Fibroblast of gingiva (primary cell): ENCODE measurements at regions not wholly inside any gene's neighbourhood (a gene's known extent, or its start where the extent isn't known, plus 50 kb on each side); places are given as distances from the start of the nearest gene placed in this dataset.

Source experiments
- DNase-seq: peaks from one replicate; pipeline ENCODE4 v3.0.0-alpha.2; 2011; ENCODE audit warnings: low read depth

DNA sequence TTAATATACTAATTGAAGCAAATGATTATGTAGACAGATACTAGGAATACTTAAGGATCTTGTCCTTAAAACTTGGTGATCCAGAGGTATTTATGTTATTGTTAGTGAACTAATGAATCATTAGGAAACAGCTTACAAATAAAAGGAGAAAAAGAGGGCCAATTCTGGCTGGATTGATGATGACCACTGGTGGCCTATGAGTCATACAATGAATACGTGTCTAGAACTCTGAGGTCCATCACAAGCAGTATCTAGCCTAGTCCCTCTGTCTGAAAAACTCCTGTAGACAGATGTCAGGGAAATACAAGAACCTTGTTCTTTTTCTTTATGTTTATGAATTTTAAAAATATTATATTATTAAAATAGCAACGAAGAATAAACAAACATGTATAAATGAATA lies 51.7 kb upstream of the RTL1 start:
- DNase-seq = no peak

DNA sequence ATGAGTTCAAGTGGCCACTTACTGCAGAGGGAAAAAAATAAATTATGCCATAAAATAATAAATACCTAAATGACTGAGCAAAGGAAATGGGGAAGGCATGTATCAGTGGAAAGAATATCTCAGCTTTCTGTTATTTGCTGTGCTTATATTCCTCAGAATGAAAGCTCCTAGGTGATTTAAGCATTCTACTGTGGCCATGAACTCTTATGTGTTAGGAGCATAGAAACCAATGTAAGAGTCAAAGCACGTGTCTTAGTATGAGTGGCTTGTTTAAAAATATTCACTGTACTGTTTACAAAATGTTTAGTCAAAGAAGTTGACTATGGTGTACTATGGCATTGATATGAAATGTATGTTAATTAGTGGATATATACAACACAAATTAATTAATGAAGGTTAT lies 59.0 kb upstream of the RTL1 start:
- no peak for DNase-seq

DNA sequence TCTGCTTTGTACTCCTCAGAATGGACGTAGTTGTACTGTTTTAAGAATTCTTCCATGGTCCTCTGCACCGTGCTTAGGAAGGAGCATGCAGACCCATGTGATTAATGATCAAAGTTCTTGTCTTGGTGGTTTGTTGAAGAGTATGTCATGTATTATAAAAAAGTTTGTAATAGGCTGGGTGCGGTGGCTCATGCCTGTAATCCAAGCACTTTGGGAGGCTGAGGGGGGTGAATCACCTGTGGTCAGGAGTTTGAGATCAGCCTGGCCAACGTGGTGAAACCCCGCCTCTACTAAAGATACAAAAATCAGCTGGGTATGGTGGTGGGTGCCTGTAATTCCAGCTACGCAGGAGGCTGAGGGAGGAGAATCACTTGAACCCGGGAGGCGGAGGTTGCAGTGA lies 61.8 kb upstream of the RTL1 start:
- no peak for DNase-seq

DNA sequence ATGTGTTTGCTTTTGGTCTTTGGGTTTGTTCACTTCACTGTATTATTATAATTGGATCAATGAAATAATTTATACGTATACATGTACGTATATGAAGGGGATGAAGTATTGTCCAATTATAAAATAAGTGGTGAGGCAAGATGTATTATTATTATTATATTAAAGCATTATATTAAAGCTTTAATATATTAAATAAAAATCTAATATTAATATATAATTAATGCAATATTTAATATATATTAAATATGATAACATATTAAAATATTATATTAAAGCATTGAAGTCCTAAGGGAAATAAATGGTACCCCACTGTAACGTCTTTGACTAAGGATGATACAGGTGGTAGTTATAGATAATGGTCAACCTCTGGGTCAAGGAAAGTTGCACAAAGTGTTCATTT lies 63.7 kb upstream of the RTL1 start:
- DNase-seq = no peak

DNA sequence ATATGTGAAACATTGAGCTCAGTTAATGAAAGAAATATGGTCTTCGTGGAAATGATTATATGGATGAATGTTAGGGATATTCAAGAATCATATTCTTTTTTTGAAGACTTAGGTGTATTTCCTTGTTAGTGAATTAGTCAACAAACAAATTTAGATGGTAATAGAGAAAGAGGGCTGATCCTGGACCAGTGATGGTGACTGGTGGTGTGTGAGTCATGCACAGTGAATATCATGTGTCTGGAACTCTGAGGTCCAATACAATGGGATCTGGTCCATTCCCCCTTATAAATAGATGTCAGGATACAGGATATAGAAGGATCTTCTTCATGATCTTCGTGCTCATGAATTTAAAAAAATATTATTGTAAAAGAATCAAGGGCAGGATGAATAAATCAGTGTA lies 64.4 kb upstream of the RTL1 start:
- no peak for DNase-seq

DNA sequence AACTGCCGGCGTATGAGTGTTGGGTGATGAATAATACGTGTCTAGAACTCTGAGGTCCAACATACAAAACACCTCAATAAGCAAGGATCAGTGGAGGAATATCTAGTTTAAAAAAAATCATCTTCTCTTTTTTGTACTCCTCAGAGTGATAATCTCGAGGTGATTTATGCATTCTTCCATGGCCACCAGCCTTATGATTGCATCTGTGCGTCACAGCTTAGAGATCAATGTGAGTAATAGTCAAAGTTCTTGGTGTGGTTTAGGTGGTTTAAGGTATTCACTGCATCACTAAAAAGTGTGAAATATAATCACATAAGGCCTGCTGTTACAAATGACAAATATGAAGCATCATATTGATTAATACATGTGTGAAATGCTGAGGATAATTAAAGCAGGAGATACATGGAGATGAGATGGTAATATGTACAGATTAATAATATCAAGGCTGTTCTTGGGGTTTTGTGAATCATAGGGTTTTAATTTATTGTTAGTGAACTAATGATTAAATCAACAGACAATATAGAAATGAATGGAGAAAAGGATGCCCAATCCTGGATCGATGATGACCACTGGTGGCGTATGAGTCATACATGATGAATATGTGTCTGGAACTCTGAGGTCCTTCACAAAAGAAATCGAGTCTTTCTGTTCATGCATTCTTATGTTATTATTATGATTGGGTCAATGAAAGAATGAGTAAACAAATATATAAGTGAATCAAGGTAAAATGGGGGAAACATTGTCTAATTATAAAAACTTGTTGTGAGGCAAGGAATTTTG lies 68.8 kb upstream of the RTL1 start:
- no peak for DNase-seq

DNA sequence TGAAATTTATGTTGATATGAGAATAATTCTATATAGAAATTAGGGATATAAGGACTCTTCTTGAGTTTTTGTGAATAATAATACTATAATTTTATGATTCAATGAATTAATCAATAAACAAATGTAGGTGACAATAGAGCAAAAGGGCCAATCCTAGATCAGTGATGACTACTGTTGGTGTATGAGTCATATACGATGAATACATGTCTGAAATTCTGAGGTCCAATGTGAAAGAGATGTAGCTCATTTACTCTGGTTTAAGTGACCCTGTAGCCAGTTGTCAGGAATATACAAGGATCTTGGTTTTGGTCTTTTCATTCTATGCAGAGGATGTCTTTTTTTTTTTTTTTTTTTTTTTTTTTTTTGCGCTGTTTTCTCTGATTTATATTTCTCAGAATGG lies 72.1 kb upstream of the RTL1 start:
- DNase-seq = no peak

DNA sequence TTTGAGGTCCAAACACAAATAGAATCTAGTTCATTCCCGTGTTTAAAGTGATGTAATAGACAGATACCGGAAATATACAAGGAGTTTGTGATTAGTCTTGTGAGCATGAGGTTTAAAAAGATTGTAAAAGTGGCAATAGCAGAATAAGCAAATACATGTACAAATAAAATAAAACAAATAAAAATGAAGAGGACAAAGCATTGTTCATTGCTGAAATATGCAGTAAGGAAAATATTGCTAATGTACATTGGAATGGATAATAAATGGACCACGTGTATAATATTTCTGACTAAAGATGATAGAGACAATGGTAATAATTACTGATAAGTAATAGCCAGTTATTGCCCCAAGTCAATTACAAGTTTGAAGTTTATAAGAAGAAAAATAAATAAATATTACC lies 75.6 kb upstream of the RTL1 start:
- no peak for DNase-seq

DNA sequence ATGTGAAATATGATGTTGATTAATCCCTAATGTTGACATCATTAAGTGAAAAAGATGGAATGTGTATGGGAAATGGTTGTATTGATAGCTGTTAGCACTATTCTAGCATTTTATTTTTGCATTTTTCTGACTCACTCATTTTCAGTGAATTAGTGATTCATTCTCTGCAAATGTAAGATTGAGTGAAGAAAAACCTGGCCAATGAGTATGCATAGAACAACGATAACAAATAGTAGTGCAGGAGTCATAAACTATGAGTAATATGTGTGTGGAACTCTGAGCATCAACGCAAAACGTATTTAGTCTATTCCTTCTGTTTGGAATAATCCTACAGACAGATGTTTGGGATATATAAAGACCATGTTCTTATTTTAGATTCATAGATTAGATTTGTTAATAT lies 76.3 kb upstream of the RTL1 start:
- peak; percentile 10 for DNase-seq

DNA sequence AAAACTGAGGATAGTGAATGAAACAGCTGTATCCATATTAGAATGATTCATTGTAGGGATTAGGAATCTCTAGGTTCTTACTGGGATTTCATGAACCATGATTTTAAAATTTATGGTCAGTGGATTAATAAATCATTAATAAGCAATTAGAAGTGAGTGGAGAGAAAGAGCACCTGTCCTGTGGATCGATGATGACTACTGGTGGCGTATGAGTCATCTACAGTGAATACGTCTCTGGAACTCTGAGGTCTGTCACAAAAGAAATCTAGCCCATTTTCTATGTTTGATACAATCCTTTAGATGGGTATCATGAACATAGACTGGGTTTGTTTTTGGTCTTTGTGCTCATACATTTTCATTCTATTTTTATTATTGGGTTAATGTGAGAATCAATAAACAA lies 77.3 kb upstream of the RTL1 start:
- no peak for DNase-seq

DNA sequence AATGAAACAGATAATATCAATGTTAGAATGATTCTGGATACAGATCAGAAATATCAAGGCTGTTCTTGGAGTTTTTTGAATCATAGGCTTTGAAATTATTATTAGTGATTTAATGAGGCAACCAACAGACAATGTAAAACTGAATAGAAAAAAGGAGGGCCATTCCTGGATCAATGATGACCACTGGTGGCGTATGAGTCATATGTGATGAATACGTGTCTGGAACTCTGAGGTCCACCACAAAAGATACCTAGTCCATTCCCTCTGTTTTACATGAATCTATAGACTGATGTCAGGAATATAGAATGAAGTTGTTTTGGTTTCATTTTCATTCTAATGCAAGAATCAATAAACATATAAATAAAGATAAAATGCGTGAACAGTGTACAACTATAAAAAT lies 78.3 kb upstream of the RTL1 start:
- DNase-seq = no peak

DNA sequence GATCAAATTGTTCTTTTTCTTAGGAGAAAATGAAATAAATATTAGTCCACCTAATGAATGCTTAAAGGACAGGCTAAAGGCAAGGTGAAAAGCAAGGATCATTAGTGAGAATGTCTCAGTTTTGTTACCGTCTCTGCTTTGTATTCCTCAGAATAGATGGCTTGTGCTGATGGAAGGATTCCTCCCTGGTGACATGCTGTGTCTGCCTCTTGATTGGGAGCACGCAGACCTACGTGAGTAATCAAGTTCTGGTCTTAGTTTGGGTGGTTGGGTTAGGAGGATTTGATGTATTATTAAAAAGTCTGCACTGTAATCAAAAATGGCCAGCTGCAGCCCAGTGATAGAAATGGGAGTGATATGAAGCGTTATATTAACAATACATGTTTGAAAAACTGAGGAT lies 78.8 kb upstream of the RTL1 start:
- no peak for DNase-seq

DNA sequence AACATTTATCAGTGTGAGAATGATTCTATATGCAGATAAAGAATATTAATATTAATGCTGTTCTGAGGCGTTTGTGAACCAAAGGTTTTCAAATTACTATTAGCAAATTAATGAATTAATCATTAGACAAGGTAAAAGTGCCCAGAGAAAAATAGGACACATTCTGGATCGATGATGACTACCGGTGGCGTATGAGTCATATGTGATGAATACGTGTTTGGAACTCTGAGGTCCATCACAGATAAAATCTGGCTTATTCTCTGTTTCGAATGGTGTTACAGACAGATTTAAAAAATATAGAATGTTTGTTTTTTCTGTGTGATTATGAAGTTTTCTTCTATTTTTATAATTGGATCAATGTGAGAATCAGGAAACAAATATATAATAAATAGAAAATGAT lies 79.2 kb upstream of the RTL1 start:
- DNase-seq = no peak

DNA sequence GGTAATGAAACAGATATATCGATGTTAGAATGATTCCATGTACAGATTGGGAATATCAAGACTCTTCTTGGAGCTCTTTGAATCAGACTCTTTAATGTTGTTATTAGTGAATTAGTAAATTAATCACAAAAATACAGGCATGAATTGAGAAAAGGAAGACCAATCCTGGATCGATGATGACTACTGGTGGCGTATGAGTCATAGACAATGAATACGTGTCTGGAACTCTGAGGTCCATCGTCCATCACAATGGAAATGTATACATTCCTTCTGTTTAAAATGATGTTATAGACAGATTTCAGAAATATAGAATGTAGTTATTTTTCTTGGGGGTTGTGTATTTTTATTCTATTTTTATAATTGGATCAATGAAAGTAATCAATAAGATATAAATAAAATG lies 80.2 kb upstream of the RTL1 start:
- no peak for DNase-seq

DNA sequence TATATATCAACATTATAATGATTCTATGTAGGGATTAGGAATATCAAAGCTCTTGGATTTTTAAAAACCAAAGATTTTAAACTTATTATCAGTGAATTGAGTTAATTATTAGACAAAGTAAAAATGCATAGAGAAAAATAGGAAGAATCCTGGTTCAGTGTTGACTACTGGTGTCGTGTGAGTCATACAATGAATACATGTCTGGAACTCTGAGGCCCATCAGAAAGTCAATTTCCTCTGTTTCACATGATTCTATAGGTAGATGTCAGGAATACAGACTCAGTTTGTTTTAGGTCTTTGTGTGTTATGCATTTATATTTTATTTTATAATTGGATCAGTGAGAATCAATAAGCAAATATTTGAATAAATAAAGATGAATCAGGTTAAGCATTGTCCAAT lies 84.5 kb upstream of the RTL1 start:
- no peak for DNase-seq

DNA sequence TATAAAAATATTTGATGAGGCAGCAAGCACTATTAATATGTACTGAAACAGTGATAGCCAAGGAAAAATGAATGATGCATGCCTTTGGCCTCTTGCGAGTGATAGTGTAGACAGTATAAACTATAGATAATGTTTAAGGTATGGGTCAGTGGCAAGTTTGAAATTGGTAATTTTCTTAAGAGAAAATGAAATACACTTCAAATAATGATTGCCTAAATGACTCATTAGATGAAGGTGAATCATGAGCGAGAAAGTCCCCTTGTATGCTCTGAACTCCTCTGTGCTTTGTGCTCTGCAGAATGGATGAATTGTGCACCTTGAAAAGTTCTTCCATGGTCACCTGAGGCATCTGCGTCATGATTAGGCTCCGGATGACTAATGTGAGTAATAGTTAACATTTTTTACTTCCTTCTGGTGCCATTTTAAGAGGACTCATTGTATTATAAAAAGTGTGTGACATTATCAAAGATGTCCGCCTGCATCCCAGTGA lies 84.9 kb upstream of the RTL1 start:
- no peak for DNase-seq

DNA sequence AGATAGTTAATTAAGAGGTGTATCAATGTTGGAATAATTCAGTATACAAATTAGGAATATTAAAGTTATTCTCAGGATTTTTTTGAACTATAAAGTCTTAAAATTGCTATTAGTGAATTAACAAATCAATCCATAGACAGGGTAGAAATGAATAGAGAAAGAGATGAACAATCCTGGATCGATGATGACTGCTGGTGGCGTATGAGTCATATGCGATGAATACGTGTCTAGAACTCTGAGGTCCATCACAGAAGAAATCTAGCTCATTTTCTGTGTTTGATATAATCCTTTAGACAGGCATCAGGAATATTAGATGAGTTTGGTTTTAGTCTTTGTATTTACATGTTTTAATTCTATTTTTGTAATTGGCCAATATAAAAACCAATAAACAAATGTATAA lies 85.4 kb upstream of the RTL1 start:
- no peak for DNase-seq

DNA sequence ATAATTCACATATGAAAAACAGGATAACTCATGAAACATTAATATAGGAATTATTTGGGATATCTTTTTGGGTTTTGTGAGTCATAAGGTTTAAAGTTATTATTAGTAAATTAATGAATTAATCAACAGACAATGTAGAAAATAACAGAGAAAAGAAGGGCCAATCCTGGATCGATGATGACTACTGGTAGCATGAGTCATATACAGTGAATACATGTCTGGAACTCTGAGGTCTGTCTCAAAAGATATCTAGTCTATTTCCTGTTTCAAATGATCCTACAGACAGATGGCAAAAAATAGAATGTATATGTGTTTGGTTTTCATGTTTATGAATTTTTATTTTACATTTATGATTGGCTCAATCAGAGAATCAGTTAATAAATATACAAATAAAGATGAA lies 86.4 kb upstream of the RTL1 start:
- DNase-seq = no peak

DNA sequence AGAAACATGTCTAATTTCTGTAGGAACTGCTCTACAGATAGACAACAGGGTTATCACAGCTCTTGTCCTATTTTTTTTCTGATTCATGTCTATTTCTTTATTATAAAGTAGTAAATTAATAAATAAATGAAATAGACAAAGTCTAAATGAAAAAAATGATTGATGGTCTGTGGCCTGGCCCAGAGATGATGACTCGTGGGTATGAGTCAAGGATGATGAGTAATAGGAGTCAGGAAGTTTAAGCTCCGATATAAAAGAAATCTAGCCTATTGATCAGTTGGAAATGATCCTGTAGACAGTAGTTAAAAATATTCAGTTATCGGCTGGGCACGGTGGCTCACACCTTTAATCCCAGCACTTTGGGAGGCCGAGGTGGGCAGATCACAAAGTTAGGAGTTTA lies 90.6 kb upstream of the RTL1 start:
- DNase-seq = no peak

DNA sequence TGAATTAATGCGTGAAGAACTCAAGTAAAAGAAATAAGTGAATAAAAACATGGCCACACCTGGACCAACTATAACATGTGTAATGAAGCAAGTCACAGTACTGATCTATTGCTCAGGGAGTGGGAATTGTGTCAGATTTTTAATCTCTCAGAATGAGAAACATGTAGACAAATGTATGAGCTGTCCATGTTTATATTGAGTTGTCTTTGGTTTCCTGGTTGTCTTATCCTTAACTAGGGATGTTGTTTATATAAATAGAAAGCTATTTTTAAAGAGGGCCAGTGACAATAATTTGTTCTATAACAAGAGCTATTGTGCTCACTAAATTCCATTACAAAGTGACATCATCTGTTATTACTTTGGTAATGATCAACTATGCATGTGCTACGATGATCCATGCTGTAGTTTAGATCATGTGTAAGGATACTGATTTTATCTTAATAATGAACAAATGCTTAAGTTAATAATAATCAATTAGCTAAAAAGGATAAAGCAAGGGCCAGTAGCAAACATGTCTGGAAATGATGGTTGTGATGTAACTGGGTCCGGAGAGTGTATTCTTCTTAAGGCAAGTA lies 91.3 kb upstream of the RTL1 start:
- DNase-seq = peak; percentile 57

DNA sequence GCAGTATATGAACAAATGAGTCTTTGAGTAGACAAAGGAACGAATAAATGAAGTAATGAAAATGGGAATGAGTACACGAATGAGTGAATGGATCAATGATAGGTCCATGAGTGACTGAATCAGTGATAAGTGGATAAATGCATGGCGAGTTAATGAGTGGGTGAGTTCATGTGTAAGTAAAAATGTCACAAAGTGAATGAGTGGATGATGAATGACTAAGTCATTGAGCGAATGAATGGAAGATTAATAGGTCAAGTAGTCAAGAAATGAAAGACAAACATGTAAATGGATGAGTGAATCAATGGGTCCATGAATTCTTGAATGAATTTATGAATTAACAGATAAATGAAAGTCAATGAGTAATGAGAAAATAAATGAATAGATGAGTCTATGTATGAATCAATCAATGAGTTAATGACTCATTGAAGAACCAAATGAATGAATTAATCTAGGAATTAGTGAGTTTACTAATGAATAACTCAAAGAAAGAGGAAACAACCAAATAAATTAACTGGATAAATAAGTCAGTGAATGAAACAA lies 97.3 kb upstream of the RTL1 start:
- no peak for DNase-seq

DNA sequence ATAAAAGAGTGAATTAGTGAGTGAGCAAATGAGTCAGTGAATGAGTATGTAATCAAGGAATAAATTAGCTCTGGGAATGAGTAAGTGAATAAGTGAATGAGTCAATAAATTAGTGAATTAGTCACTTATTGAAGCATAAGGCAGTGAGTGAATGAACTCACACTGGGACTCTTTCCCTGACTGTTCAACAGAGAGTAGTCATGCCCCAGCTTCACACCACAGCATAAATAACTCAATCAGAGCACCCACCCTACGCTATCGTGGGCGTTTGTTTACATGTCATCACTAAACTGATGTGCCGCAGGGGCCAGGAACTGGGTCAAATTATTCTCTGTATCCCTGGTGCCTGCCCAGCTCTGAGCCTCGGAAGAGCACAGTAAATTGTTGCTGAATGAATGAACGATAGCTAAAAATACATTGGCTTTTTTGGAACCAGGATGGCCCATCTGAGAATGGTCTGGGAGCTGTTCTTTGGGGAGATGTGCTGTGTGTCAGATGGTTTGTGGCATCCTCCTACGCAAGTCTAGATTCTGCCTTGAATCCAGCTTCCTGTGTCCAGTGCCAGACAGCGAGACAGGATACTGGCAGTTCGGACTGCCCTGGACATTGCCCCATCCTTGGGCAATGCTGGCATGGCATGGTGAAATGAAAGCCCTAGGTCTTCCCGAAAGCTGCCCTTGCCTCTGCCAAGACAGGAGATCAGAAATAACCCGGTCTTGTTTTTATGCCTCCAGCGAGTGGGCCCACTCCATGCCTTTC lies 98.0 kb upstream of the RTL1 start:
- peak; percentile 98 for DNase-seq

DNA sequence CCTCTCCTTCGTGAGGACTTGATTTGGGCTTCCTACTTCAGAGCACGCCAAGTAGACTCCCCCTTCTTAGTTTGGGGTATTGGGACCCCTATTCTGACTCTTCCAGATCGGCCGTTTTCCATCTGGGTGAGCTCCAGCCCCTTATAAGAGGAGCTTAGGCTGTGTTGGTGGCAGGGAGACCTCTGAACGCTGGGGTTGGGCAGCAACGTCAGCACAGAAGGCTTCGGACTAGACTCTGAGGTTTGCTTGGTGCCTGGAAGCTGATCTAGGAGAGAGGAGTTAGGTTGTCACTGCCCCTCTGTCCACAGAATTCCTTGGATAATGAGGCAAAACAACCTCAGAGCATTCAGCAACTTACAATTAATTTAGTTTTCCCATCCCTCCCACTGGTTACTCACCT lies 99.2 kb upstream of the RTL1 start:
- no peak for DNase-seq
